A549 (cell line): ENCODE measurements at regions not wholly inside any gene's neighbourhood (a gene's known extent, or its start where the extent isn't known, plus 50 kb on each side); places are given as distances from the start of the nearest gene placed in this dataset.

Experiments
- CTCF ChIP-seq: fragments of >200 bp; sonication (Bioruptor Twin); formaldehyde crosslinking; IDR thresholded peaks from 3 replicates; pipeline ENCODE4 v1.5.1; 2016
- POLR2A ChIP-seq: IDR thresholded peaks from 2 replicates; pipeline ENCODE4 v1.6.1; 2012; ENCODE audit warnings: mild to moderate bottlenecking, low read length

GRCh38 chr1:114260805-114261484, 107.3 kb upstream of the SYT6 start:
- TF ChIP-seq CTCF (no peak), POLR2A (no peak)
